Stimulated activated CD4-positive, alpha-beta T cell treated with anti-CD3 and anti-CD28 coated beads, TNF-alpha, amount 100 ng/mL, for 4 hours (primary cell): ENCODE measurements at regions not wholly inside any gene's neighbourhood (a gene's known extent, or its start where the extent isn't known, plus 50 kb on each side); places are given as distances from the start of the nearest gene placed in this dataset.

Experiments used
- DNase-seq, 3 experiments: peaks; one replicate each; pipeline ENCODE4 v3.0.0-alpha.2; 2020; ENCODE audit warnings: low read depth in 3 of 3

DNA sequence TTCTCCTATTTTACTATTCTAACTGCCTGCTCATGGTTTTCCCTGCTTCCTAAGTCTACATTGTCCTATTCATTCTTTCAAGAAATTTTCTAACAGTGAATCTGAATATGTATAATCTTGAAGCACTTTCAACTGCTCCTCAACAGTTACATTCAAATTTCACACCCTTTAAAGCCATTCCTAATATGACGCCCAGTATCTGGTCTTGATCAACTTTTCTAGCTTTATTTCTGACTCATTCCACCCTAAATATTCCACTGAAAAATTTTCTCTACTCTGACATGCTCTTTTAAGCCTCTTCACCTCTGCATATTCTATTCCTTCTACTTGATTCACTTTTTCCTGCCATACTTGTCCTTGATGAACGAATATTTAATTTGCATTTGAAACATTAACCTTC, 1893.9 kb upstream of the PIK3C3 start:
- no peak for DNase-seq

DNA sequence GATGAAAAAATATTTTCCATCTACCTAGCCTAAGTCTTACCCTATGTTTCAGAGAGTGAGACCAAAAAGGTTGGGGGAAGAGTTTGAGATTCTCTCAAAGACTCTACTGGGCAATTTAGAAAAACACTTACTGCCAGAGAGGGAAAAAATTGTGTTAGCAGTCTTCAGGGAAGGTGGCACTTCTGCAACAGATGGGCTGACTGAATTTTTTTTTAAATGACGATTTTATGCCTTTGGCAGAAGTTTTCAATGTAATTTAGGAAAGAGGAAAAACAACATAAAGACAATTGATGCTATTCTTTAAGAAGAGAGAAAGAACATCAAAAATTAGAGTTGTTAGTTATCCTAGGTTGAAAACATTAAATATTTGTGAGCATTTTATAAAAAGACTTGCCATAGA, 1894.5 kb upstream of the PIK3C3 start:
- no peak for DNase-seq

GRCh38 chr18:40058811-40059570, 1896.0 kb upstream of the PIK3C3 start:
- no peak for DNase-seq

DNA sequence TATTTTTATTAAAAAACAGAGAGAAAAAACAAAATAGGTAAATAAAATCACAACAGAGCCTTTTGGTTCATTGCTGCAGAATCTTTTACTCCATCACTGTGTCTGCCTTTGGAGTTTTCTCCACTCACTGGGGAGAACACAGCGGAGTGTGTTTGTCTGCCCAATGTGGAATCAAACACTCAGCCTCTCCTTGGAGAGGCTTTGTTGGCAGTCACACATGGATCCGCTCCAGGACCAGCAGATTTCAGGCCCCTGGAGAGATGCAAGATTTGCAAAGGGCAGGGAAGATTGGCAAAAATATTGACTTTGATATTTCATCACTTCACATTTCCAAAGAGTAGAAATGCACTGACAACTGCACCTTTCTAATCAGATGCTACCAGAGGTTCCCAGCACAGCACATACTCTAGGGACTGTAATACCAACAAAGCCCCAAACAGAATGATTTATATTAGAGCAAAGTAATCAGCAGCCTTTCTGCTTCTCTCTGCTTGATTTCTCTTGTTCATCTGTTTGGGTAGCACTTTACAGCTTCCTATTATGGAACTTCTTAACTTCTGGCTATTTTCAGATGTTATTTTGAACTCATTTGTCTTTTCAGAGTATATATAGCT, 1898.8 kb upstream of the PIK3C3 start:
- no peak for DNase-seq

- DNase-seq: no peak
Observed at GRCh38 chr18:40055262-40055661, 1899.8 kb upstream of the PIK3C3 start.

GRCh38 chr18:40049716-40050115, 1905.3 kb upstream of the PIK3C3 start:
- no peak for DNase-seq

DNA sequence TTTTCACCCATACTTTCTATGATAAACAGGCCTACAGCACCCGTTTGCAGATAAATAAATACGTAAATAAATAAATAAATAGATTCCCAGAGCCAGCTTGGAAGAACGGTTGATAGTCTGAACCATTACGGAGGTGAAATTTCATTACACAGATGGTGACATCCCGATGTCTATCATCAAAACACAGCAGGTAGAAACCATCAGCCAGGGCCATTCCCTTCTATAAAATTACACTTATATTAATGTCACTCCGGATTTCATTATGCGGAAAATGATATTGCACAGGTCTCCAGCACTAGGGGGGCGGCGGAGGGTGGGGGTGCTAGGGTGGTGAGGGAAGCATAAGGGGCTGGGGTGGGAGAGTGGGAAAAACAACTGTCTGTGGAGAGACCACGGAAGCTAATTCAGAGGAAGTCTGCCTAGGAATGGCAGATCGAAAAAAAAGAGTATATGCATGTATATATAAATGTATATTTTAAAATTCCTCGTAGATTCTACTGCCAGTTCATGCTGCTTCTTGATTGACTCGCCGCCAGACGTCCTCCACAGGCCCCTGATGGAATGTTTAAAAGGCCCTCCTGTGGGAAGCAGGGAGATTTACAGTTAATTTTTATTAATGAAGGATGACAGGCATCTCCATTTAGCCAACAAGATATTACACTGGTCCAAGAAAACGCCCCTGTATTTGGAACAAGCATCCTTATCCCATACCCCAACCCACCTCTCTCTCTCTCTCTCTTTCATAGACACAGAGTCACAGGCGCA, 1906.0 kb upstream of the PIK3C3 start:
- no peak for DNase-seq

- no peak for DNase-seq
Observed at GRCh38 chr18:40048253-40048652, 1906.8 kb upstream of the PIK3C3 start.

GRCh38 chr18:40046596-40046995, 1908.4 kb upstream of the PIK3C3 start:
- DNase-seq: no peak

GRCh38 chr18:40041951-40042350, 1913.1 kb upstream of the PIK3C3 start:
- DNase-seq: no peak

GRCh38 chr18:40040574-40040973, 1914.5 kb upstream of the PIK3C3 start:
- no peak for DNase-seq

GRCh38 chr18:40037356-40037755, 1917.7 kb upstream of the PIK3C3 start:
- no peak for DNase-seq

- no peak for DNase-seq
Observed at GRCh38 chr18:40036861-40037260, 1918.2 kb upstream of the PIK3C3 start.

DNA sequence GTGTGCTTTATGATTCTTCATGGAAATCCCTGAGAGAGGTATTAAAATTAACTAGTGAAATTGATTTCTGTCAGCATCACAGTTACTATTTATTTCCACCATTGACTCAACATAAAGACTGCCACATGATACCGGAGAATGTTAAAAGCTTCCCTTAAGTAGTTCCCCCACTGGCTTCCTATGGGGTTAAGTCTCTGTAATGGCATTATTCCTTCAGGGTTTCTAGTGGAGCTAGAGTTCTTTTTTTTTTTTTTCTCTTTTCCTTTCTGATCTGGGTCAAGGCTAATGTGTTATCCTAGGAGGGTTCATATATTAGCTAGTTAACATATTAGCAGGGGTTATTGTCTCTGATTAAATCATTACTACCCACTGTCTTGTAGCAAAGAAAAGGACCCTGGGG, 1919.1 kb upstream of the PIK3C3 start:
- DNase-seq: no peak

GRCh38 chr18:40032076-40032475, 1923.0 kb upstream of the PIK3C3 start:
- DNase-seq: no peak

GRCh38 chr18:40031435-40031834, 1923.6 kb upstream of the PIK3C3 start:
- no peak for DNase-seq

- DNase-seq: no peak
Observed at GRCh38 chr18:40019797-40020392, 1935.1 kb upstream of the PIK3C3 start.

DNA sequence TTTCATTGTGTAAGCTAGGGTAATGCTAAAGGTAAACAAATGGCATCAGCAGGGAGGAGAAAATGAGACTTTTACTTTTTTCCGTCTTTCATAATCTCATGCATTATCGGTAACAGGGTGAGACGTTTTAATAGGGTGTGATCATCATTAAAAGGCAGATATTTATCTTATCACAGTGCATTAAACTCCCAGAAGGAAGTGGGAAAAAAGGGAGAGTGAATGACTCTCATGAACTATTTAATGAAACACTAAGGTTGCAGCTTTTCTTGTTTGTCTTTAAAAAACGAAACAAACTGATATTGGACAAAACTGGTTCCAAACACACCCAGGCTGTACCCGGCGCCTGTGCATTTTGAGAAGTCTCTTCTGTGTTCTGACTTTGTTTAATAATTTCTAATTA, 1936.8 kb upstream of the PIK3C3 start:
- DNase-seq: no peak

- no peak for DNase-seq
Observed at GRCh38 chr18:40017021-40017420, 1938.0 kb upstream of the PIK3C3 start.

- no peak for DNase-seq
Observed at GRCh38 chr18:40016405-40016804, 1938.6 kb upstream of the PIK3C3 start.

GRCh38 chr18:40013001-40013609, 1941.9 kb upstream of the PIK3C3 start:
- DNase-seq: no peak

GRCh38 chr18:40011201-40011600, 1943.8 kb upstream of the PIK3C3 start:
- DNase-seq: no peak
